Muscle of back (tissue), 3 donors: ENCODE measurements at regions not wholly inside any gene's neighbourhood (a gene's known extent, or its start where the extent isn't known, plus 50 kb on each side); places are given as distances from the start of the nearest gene placed in this dataset.

Experiments used
- DNase-seq, 3 donors: peaks; one replicate each; pipeline versions ENCODE4 v3.0.0 to v3.0.0-alpha.2; 2013

GRCh38 chr2:134199123-134199522 is 54.7 kb upstream of the MGAT5 start:
- DNase-seq: no peak

GRCh38 chr2:134200036-134200618 is 53.7 kb upstream of the MGAT5 start:
- peak in 1 of 3 donors; percentile 13 for DNase-seq

GRCh38 chr2:134201533-134201932 is 52.3 kb upstream of the MGAT5 start:
- DNase-seq: no peak

- no peak for DNase-seq
These were observed 51.5 kb upstream of the MGAT5 start for GRCh38 chr2:134202371-134202770.

GRCh38 chr2:134203175-134203574 is 50.7 kb upstream of the MGAT5 start:
- DNase-seq: no peak
